GM18505 (cell line): ENCODE measurements at regions not wholly inside any gene's neighbourhood (a gene's known extent, or its start where the extent isn't known, plus 50 kb on each side); places are given as distances from the start of the nearest gene placed in this dataset.

Source experiments
- ATAC-seq: cut with Tn5 transposase; IDR thresholded peaks from one replicate; pipeline ENCODE4 v1.9.1; 2021; ENCODE audit not compliant: unreplicated experiment
- POLR2A ChIP-seq: IDR thresholded peaks from 4 replicates; pipeline ENCODE4 v1.6.1; 2011; ENCODE audit warnings: borderline replicate concordance; ENCODE audit not compliant: insufficient read depth, insufficient read length; ENCODE audit errors: extremely low read depth

DNA sequence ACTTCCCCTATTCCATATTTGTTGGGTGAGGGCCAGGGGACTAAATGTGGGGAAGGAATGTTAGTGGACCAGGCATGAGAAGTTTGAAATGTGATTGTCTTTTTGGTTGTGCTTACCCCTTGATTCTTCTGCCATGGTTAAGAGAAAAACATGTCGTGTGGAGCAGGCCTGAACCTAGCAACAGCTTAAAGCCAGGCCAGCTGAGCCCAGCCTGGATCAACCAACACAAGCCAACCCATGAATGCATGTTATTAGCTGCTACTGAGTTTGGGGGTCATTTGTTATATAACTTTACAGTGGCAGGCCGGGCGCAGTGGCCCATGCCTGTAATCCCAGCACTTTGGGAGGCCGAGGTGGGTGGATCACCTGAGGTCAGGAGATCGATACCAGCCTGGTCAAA lies 52.4 kb upstream of the TRIO start:
- ATAC-seq = no peak
- TF ChIP-seq POLR2A = no peak

DNA sequence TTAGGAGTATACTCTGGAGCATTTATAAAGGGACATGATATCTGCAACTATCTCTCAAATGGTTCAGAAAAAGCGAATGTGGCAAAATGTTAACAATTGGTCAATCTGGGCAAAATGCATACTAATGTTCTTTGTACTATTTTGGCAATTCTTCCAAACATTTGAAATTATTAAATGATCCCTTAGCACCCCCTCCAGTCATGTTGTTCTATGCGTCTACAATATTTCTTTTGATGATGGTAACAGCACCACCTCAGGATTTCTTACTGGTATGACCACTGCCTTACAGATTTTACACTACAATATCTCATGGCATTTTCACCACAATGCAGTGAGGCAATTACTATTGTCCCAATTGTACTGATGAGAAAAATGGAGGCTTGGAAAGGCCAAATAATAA lies 52.9 kb upstream of the TRIO start:
- no peak for ATAC-seq
- TF ChIP-seq POLR2A = no peak

DNA sequence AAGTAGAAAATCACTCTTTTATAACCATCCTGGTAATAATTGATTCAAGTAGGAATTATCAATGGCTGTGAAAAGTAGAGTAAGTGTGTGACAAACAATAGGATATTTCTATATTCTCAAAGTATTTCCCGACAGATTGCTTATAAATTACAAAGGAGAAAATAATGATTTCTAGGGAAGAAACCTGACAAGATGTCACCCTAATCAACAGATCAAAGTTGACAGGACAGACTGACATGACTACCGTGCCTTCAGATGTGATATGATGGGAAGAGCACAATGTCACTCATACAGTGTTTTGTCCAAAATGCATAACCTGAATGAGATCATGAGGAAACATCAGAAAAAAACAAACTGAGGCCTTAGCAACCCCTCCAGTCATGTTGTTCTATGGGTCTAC lies 53.9 kb upstream of the TRIO start:
- TF ChIP-seq POLR2A = no peak
- no peak for ATAC-seq

DNA sequence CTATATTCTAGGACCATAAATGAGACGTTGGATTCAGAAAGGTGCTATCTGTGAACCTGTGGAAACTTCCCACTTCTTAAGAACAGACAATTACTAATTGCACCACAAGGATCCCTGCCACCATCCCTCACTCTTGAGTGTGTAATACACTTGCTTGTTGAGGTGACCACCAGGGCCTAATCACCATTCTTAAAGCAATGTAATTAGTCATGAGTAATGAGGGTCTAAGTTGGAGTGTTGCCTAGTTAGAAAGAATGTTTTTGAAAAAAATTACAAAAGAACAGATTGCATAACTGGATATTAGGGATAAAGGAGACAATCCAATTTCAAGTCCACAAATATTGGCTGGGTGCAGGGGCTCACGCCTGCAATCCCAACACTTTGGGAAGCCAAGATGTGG lies 56.9 kb upstream of the TRIO start:
- no peak for TF ChIP-seq POLR2A
- ATAC-seq = no peak

DNA sequence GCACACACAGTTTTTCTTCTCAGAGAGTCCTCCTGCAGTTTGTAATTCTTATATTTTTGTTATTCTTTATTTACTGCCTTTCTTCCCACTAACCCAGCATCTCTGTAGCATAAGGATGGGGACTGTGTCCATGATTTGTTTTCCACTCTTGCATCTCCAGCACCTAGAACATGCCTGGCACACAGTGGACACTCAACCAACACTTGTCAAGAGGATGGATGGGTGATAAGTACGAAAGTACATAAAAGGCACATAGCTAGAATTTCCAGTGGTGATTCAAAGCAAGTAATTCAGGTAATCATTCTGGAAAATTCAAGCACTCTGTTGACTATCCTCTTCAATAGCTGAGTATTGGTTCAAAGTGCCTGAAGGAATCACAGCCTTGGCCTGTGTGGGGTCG lies 60.2 kb upstream of the TRIO start:
- no peak for TF ChIP-seq POLR2A
- no peak for ATAC-seq

DNA sequence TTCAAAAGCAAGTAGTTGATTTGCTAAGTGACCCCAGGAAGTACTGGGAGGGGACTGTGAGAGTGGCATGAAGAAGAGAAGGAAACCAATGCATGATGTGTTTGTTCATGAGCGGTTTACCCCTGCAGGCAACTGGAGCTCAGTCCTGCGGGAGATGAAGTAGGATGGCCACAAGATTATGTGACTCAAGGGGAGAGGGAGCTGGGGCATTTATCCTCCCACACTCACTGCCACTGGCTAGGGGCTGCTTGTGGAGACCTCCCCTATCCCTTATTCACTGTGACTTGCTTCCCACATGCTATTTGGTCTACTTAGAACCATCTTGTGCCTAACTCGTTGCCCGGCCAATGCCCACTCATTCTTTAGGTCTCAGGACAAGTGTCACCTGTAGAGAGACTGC lies 60.6 kb upstream of the TRIO start:
- no peak for ATAC-seq
- no peak for TF ChIP-seq POLR2A

DNA sequence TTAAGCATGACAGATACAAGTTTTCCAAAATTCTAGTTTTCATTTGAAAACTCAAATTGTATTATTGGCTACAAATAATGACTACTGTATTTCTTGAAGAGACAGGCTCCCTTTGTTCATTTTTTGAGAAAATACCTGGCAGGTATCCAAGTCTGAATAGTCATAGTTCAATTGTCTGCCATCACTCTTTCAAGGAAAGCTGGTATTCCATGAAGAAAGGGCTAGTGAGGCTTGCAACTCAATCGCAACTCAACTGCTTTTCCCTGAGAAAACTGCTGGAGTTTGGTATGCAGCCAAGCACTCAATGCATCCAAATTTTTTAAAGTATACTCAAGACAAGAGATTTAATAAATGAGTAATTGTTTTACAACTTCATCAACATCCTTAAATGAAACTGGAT lies 61.4 kb upstream of the TRIO start:
- TF ChIP-seq POLR2A = no peak
- no peak for ATAC-seq

DNA sequence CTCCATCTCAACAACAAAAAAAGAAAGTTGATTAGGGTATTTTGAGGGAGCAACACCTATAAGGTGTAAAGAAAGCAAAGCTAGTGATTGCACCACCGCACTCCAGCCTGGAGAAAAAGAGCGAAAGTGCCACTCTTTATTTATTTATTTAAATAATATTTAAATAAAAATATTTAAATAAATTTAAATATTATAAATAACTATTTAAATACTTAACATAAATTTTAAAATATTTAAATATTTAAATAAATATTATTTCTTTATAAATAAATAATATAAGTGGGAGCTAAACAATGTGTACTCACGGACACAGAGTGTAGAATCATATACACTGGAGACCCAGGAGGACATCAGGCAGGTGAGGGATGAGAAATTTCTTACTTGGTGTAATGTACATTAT lies 64.4 kb upstream of the TRIO start:
- no peak for ATAC-seq
- TF ChIP-seq POLR2A = no peak

DNA sequence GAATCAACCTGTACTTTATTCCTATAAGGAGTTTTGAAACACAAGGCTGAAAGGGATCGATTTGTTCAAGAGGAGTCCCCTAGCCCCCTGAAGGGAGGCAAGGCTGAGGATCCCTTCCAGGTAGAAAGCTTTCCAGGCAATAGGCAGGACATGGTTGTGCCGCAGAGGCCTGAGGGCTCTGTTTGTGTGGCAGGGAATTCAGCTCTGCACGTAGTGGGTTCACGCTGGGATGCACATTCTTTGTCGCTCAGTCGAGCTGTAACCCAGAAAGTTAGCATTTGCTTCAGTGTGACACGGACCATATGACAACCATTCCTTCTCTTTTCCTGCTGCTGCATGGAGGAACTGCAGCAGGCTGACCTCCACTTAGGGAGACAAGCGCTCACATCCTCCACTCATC lies 65.6 kb upstream of the TRIO start:
- TF ChIP-seq POLR2A = no peak
- ATAC-seq = no peak

DNA sequence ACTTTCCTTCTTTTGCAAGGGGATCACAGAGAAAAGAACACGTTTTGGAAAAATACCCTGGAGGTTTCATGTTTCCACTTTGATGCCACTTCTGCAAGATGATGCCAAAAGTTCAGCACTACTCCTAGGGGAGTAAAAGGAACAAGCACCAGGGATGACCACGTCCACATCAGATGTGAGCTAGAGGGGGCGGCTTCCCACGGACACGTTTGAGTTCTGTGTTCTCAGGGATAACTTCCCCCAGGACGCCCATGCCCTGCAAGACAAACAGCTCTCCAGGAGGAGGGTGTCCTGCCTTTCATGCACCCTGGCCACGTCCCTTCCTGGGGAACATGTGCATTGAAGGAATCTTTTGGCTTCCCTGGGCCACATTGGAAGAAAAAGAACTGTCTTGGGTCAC lies 66.6 kb upstream of the TRIO start:
- no peak for ATAC-seq
- no peak for TF ChIP-seq POLR2A

DNA sequence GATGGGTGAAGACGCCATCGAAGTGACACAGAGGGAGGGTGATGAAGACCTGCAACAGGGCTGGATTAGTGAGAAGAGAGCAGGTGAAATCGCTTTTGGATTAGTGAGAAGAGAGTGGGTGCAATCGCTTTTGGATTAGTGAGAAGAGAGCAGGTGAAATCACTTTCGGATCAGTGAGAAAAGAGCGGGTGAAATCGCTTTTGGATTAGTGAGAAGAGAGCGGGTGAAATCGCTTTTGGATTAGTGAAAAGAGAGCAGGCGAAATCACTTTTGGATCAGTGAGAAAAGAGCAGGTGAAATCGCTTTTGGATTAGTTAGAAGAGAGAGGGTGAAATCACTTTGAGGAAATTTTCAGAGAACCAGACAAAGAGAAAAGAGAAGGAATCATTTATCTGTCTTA lies 67.2 kb upstream of the TRIO start:
- TF ChIP-seq POLR2A = no peak
- no peak for ATAC-seq

DNA sequence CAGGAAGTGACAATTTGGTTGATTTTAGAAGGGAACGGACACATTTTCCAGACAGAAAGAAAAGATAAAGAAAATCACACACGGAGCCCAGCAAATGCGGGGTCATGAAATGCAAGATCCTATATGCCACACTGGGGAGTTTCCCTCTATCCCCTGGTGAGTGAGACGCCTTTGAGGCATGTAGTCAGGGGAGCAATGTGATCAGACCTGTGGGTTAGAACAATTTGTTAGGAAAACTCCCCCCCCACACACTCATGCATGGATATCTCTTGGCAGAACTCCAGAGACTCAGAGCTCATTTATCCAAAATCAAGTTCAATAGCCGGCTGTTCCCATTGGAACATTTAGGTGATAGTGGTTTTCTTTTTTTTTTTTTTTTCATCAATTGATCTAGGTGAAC lies 71.7 kb upstream of the TRIO start:
- TF ChIP-seq POLR2A = no peak
- ATAC-seq = no peak

DNA sequence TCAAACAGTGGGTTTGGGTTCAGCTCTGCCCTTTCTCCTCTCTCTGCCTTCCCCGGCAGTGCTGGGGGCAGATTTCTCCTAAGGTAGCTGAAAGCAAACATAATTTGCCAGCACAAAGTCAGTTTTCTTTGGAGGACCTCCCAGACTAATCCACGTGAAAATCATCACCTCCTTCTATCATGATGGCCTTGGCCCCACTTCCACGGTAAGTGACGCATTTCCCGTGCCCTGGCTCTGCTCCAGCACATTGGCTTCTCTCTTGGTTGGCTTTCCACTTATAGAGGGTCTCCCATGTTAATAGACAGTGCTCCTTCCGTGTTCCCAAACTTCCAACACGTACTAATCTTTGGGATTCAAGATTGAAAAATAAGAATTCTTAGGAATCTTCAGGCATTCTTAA lies 74.1 kb upstream of the TRIO start:
- ATAC-seq = no peak
- TF ChIP-seq POLR2A = no peak

DNA sequence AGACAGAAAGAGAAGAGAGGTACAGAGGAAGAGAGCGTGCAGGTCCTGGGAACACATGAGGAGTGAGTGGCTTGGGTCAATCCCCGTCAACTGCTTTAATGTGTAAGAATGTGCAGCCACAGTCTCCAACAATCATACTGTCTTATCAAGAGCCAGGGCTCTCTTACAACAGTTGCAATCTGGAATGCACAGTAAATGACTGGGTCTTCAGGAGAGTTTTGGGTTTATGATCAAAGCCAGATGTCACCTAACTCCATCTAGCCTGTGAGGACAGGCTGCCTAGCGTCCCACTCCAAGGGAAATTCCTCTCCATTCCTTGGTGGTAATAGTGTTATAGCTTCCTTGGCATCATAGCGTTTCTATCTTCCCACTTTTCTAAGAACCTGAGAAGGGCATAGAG lies 75.0 kb upstream of the TRIO start:
- TF ChIP-seq POLR2A = no peak
- no peak for ATAC-seq

DNA sequence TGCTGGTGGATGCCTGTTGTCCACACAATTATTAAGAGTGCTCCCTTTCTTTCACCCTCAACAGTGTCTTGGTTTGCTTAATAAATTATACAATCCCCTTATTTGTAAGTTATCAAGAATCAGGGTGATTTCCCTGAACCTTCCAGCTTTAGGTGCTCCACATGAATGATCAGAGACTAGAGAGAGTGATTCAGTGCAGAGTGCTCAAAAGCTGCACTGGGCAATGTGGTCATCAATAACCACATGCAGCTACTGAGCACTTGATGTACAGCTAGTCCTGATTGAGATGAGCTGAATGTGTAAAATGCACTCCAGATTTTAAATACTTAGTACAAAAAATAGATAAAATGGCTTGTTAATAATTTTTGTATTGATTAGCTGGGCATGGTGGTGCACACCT lies 76.8 kb upstream of the TRIO start:
- no peak for TF ChIP-seq POLR2A

More for the DNA sequence above, 76.8 kb upstream of the TRIO start:
- no peak for ATAC-seq
